ENCODE measurements at regions not wholly inside any gene's neighbourhood (a gene's known extent, or its start where the extent isn't known, plus 50 kb on each side); places are given as distances from the start of the nearest gene placed in this dataset.

DNA sequence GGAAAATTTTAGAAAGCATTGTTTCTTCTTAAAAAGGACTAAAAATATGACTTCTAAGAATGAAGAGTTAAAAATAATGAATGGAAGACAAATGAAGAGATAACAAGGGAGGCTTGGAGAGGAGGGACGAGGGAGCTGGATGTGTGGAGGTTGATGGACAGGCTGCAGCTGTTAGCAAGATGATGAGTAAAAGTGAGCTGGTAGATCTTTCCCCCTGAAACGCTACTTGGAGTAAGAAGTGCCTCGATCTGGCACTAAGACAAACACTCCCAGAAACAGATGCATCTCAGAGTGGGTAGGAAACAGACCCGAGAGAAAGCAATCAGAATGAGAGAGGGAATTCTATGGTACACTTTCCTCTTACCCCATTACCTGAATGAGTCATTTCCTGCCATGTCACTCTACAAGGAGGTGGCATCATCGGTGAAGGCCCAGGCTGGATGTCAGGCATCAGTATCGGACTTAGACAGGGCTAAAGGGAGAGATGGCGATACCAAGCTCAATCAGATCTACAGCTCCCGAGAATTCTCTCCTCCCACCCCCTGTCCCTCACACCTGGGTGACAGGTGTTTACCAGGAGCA, 154.1 kb upstream of the BMP2 start:
- WGBS, 3 donors = 49 to 58% (median 55%) methylated on average over 8 of the region's 8 CpGs
- intact Hi-C loops (cut with DNase I) = no loop called here
- no peak for DNase-seq
- Histone ChIP-seq H3K4me3 (no peak overlapping the region), H3K36me3 (no peaks in the 10 kb centered on the region), H3K4me1 (ENCODE audit: insufficient read depth) (peaks cover 2% of the 10 kb centered on the region), H3K9me3 (no peaks in the 10 kb centered on the region), H3K27me3 (no peaks in the 10 kb centered on the region), H3K27ac (no peak overlapping the region)
- TF ChIP-seq, protein P1, sequence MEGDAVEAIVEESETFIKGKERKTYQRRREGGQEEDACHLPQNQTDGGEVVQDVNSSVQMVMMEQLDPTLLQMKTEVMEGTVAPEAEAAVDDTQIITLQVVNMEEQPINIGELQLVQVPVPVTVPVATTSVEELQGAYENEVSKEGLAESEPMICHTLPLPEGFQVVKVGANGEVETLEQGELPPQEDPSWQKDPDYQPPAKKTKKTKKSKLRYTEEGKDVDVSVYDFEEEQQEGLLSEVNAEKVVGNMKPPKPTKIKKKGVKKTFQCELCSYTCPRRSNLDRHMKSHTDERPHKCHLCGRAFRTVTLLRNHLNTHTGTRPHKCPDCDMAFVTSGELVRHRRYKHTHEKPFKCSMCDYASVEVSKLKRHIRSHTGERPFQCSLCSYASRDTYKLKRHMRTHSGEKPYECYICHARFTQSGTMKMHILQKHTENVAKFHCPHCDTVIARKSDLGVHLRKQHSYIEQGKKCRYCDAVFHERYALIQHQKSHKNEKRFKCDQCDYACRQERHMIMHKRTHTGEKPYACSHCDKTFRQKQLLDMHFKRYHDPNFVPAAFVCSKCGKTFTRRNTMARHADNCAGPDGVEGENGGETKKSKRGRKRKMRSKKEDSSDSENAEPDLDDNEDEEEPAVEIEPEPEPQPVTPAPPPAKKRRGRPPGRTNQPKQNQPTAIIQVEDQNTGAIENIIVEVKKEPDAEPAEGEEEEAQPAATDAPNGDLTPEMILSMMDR (IDR thresholded peaks at IDR 0.05) = no peak
- TF ChIP-seq EP300 (IDR thresholded peaks at IDR 0.05) = no peak
- TF ChIP-seq POLR2A (IDR thresholded peaks at IDR 0.05) = no peak

DNA sequence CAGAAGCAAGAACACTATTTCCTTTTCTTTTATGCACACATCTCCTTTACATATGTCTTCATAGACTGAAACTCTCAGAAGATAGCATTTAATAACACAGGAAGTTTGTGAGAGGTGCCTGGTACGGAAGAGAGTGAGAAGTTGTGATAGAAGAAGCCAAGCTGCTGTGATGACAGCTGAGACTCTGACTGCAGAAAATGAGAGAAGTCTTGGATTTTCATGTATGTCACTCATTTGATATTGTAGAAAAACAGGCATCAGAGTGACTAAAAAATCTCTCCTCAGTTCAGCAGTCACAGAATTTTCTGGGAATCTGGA, 154.9 kb upstream of the BMP2 start:
- H3K27ac ChIP-seq = no peak overlapping the region
- 80 to 88% (median 87%) methylated on average over 1 of the region's 1 CpG for WGBS, 3 donors
- intact Hi-C loops (cut with DNase I) = no loop called here
- H3K36me3 ChIP-seq = no peaks in the 10 kb centered on the region
- H3K27me3 ChIP-seq = no peaks in the 10 kb centered on the region
- no peaks in the 10 kb centered on the region for H3K9me3 ChIP-seq
- TF ChIP-seq, protein P1 (IDR thresholded peaks at IDR 0.05) = no peak
- TF ChIP-seq EP300 (IDR thresholded peaks at IDR 0.05) (no peak), POLR2A (IDR thresholded peaks at IDR 0.05) (no peak)
- no peak for DNase-seq
- no peaks in the 10 kb centered on the region for H3K4me1 ChIP-seq (ENCODE audit: insufficient read depth)
- H3K4me3 ChIP-seq = no peak overlapping the region

DNA sequence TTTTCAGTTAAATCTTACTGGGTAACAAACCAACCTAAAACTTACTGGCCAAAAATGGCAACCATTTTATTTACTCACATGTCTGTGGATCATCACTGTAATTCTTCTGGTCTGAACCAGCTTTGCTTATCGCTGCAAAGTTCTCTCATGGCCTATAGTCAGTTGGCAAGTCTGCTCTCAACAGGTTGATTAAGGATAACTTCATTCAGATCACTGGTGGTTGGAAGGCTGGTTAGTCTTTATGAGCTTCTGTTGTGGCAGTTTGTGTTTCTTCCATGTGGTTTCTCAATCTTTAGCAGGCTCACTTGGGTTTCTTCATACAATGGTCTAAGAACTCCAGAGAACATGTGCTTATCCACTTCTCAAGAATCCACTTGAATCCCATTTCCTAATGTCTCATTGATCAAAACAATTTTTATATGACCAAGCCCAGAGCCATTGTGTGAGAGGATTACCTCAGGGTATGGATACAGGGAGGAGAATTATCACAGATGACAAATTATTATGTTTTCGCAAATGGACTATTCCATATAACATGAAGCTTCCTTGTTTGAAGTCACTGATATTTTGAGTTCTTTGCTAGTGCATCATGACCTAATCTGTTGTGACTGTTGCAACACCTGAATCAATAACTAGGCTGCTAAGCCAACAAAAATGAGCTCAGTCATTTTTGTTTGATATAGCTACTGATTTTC, 155.4 kb upstream of the BMP2 start:
- no peaks in the 10 kb centered on the region for H3K4me1 ChIP-seq (ENCODE audit: insufficient read depth)
- H3K27ac ChIP-seq = no peak overlapping the region
- no peak for TF ChIP-seq POLR2A (IDR thresholded peaks at IDR 0.05)
- TF ChIP-seq, protein P1 (IDR thresholded peaks at IDR 0.05) = no peak
- no peak for TF ChIP-seq EP300 (IDR thresholded peaks at IDR 0.05)
- intact Hi-C loops (cut with DNase I) = no loop called here
- DNase-seq = no peak
- H3K9me3 ChIP-seq = no peaks in the 10 kb centered on the region
- no peaks in the 10 kb centered on the region for H3K36me3 ChIP-seq
- H3K4me3 ChIP-seq = no peak overlapping the region
- 96 to 98% (median 97%) methylated on average over 2 of the region's 2 CpGs for WGBS, 3 donors
- no peaks in the 10 kb centered on the region for H3K27me3 ChIP-seq

DNA sequence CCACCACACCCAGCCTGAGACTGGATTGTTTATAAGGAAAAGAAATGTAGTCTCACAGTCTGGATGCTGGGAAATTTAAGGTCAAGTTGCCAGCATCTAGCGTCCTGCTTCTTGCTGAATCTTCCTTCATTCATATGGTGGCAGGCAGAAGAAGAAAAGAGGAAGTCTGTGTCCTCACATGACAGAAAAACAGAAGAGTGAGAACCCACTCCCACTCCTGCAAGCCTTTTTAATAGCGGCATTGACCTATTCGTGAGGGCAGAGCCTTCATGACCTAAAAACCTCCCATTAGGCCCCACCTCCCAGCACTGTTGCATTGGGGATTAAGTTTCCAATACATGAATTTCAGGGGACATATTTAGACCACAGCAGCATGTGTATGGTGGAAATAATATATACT, 160.8 kb upstream of the BMP2 start:
- Histone ChIP-seq H3K36me3 (no peaks in the 10 kb centered on the region), H3K27me3 (no peaks in the 10 kb centered on the region), H3K4me3 (no peak overlapping the region), H3K4me1 (ENCODE audit: insufficient read depth) (no peaks in the 10 kb centered on the region), H3K27ac (no peak overlapping the region), H3K9me3 (no peaks in the 10 kb centered on the region)
- intact Hi-C loops (cut with DNase I) = no loop called here
- no peak for DNase-seq
- 88 to 91% (median 90%) methylated on average over 3 of the region's 3 CpGs for WGBS, 3 donors
- no peak for TF ChIP-seq POLR2A (IDR thresholded peaks at IDR 0.05)
- TF ChIP-seq EP300 (IDR thresholded peaks at IDR 0.05) = no peak
- TF ChIP-seq, protein P1 (IDR thresholded peaks at IDR 0.05) = no peak

Data from ovary (tissue), 7 donors.